GOT3 (cell line): ENCODE measurements at regions not wholly inside any gene's neighbourhood (a gene's known extent, or its start where the extent isn't known, plus 50 kb on each side); places are given as distances from the start of the nearest gene placed in this dataset.

Source experiments
- DNase-seq: peaks from one replicate; lab custom pipeline; 2025; ENCODE audit warnings: mixed read lengths; lab: John Stamatoyannopoulos, UW

DNA sequence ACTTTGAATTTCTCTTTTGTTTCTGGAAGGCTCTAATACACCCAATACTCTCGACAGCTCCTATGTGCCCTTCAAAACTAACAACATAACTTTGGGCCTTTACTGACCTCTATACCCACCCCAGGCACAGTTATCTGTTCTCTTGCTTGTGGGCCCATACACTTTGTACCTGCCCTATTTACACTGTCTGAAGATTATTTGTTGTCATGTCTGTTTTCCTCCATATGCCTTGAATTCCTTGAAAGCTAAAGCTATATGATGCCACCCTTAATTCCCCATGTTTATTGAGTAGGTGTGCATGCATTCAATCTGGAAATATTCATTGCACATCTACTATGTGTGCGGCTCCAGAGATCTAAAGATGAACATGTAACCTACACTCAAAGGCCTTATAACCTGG, 267.6 kb downstream of the PLPP3 start:
- DNase-seq: no peak

- no peak for DNase-seq
These were observed 268.4 kb downstream of the PLPP3 start for GRCh38 chr1:56310945-56311344.

DNA sequence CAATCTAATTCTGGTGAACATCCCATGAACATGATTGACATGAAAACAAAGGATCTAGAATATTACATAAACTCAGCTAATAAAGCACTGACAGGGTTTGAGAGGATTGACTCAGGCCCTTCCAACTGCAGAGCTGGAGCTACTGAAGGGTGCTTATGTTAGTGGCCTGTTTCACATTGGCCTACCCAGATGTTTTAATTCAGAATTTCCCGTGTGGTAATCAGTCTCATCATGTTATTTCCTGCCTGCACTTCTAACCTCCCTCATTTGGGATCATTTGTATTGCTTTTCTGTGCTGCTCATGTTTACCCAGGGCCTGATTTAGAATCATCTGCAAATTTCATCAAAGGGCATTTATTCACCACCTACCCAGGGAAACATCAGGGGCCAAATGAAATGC, 270.3 kb downstream of the PLPP3 start:
- no peak for DNase-seq

- DNase-seq: no peak
These were observed 274.4 kb downstream of the PLPP3 start for GRCh38 chr1:56304975-56305374.

DNA sequence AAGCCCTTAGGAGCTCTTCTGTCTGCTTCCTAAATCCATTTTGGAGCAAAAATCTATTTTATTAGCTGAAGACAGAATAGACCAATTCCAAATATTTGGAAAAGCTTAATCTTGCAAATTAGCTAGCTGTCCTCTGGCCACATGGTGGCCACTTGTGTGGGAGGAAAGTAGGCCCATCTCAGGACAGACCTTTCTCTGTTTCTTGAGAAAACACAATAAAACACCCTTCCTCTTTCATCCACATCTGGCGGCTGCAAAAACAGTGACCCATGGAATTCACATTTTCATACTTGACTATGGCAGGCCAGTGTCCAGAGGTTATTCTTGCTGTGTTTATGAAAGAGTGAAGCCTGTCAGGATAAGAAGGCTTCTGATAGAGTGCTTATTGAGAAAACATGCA, 275.6 kb downstream of the PLPP3 start:
- no peak for DNase-seq

DNA sequence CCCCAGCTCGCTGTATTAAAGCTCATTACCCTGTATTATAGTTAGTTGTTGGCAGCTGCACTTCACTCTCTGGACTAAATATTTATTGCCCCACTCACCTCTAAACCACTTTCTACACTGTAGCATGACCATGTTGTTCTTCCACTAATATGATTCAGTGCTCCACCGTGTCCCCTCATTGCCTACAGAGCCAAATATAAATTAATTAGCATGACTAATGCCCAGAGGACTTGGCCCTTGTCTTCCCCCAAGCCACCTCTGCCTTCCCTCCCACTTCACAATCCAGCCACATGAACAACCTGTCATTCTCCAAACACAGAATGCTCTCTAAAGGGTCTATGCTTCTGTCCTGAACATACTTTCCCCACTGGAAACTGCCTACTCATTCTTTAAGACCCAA, 276.5 kb downstream of the PLPP3 start:
- no peak for DNase-seq

- DNase-seq: no peak
These were observed 277.6 kb downstream of the PLPP3 start for GRCh38 chr1:56301791-56302190.

DNA sequence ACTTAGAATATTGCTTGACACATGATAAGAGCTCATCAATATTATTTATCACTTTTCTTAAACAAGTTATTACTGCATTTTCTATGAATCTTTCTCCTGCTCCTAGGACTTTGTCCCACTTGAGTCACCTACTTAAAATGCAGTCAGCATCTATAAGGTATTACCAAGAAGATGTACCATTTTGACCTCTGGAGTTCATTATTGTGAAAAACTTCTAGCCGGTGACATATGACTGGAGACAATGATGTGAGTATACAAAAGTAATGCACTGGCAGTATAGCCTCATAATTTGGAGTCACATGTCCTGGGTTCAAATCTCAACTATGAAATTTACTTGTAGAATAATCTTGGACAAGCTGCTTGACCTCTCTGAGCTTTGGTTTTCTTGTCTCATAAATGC, 278.5 kb downstream of the PLPP3 start:
- DNase-seq: no peak

- no peak for DNase-seq
These were observed 280.5 kb downstream of the PLPP3 start for GRCh38 chr1:56298866-56299265.

GRCh38 chr1:56297904-56298303, 281.5 kb downstream of the PLPP3 start:
- no peak for DNase-seq

DNA sequence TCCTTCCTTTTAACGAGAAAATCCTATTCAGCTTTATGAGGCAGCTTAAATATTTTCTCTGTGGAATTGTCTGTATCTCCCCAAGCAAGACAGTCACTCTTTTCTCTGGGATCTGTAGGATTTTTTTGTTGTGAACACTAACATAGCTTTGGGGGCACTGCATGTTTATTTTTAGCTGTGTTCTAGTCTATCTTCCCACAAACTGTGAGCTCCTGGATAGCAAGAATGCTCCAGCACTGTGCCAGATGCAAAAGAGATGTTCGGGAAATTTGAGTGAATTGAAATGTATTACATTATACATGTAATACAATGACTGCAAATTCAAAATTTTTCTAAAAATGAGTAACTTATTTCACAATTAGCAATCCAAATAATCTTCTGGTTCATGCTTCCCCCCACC, 282.2 kb downstream of the PLPP3 start:
- no peak for DNase-seq

GRCh38 chr1:56295949-56296929, 283.1 kb downstream of the PLPP3 start:
- no peak for DNase-seq

- DNase-seq: no peak
These were observed 287.9 kb downstream of the PLPP3 start for GRCh38 chr1:56291374-56291919.

DNA sequence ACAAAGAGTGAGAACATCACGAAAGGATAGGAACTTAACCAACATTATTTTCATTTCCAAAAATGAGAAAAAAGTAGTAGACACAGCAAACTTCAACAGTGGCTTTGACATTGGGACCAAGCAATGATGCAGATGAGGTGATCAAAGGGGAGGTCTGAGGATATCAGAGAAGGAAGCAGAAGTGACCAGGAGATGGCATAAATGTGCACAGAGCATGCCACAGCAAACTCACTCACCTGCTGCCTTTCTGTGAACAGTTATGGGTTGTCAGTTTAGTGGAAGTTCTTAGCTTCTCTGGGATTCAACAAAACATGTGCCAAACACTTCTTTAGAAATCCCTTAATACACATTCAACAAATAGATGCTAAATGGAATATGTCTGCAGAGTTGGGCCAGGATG, 290.1 kb downstream of the PLPP3 start:
- DNase-seq: no peak

DNA sequence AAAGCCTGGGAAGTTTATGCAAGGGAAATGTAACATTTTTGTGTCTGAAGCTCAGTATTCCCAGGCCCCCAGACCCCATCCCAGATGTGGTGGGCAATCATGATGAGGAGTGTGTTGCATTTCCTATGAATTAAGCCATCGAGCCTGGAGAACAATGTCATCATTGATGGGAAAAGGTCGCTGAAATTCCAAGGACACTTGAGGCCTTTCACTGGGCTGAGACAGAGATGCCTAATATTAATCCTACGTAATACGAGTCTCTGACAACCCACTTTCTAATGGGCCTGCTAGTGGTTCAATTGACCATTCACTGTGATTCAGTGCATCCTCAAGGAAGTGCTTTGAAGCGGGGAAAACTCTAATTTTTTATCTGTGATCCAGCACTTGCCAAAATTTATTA, 291.6 kb downstream of the PLPP3 start:
- no peak for DNase-seq

- DNase-seq: no peak
These were observed 292.4 kb downstream of the PLPP3 start for GRCh38 chr1:56286956-56287355.

GRCh38 chr1:56286506-56286905, 292.9 kb downstream of the PLPP3 start:
- DNase-seq: no peak

DNA sequence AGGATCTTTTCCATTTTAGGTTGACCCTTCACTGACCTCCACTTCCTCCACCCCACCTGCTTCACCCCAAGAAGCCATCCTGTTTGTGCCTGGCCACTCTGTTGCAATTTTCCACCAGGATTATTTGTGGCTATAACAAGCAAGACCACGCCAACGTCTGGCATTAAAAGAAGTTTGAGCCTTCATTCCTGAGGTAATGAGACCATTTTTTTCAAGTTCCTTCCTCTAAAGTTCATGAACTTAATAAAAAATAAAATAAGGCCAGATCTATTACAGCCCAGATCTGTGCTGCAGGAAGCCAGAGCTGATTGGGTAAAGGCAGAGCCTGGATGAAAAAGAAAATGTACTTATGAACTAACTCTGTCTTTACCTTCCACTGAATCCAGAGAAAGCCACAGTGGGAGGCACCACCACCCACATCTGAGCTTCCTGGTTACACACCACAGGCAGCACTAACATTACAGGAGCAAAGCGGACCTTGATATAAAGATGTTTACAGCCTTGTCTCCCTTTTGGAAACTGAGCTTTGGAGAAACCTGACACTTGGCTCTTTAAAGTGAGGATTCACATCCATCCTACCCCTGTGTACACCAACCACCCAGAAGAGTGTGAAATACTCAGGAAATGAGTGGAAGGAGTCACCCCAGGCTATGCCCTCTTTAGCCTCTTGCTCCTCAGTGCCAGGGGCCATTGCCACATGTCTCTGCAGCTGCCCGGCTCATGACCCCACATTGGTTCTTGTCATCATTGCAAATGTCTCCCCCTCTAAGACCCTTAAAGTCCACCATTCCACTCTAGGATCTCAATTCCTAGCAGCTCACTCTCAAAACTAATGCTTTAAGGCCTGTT, 293.6 kb downstream of the PLPP3 start:
- DNase-seq: no peak

DNA sequence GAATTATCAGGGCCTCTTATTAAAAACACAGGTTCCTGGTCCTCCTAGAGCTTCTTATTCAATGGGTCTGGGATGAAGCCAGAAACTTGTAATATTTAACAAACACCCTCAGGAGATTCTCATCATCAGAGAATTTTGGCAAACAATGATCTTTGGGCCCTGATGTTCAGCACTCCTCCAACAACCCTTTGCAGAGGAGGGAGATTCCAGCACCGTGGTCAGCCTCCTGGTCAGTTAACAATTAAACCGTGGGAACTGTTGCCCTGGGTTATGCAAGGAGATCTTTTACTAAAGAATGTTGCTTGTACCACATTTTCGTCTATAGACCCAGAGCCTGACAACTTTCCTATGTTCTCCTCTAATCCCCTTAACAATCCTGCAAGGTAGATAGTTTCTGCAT, 294.4 kb downstream of the PLPP3 start:
- no peak for DNase-seq

DNA sequence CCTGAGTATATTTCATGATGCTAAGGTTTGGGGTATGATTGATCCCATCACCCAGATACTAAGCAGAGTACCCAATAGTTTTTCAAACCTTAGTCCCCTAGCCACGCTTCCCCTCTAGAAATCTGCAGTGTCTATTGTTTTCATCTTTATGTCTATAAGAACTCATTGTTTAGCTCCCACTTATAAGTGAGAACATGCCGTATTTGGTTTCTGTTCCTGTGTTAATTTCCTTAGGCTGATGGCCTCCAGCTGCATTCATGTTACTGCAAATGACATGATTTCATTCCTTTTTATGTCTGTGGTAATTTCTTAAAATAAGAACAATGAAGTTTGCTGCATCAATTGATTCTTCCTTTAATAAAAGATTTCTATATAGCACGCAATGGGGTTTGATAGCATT, 301.3 kb downstream of the PLPP3 start:
- no peak for DNase-seq

DNA sequence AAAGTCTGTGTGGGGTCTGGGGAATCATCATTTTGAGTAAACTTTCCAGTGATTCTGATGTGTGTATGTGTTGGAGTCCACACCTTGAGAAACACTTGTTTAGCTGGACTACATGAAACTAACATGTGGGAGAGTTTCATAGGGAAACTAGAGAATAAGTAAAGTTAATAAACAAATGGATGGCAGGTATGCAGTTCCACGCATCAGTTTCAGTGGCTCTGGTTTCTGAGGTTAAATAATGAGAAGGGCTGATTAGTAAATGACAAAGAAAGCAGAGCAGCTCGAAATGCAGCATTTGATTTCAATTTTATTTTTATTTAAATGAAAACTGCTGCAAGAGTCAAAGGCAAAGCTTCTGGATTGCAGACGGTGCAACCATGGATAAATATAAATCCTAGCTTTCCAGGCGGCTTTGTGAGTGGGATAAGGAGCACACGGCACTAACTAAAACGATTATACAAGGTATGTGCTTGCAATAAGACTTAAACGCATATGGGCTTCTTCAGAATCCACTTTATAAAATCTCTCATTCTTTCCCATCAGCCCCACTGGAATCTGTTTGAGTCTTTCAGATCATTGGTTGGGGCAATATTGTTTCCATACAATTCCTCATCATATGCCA, 310.7 kb downstream of the PLPP3 start:
- no peak for DNase-seq

GRCh38 chr1:56267611-56268010, 311.8 kb downstream of the PLPP3 start:
- no peak for DNase-seq
